CD4-positive, alpha-beta memory T cell (primary cell): ENCODE measurements at regions not wholly inside any gene's neighbourhood (a gene's known extent, or its start where the extent isn't known, plus 50 kb on each side); places are given as distances from the start of the nearest gene placed in this dataset.

ENCODE experiments used
- CTCF ChIA-PET: fragments of 350-600 bp; sonication (Branson Sonifier 250); formaldehyde crosslinking; loops from one replicate; lab custom pipeline; 2021; ENCODE audit warnings: inconsistent platforms; ENCODE audit not compliant: partially characterized antibody; lab: Charles Lee
- POLR2A ChIA-PET: fragments of 350-600 bp; sonication (Branson Sonifier 250); formaldehyde crosslinking; loops from one replicate; lab custom pipeline; 2021; ENCODE audit not compliant: partially characterized antibody; lab: Charles Lee
- DNase-seq, 5 donors: peaks; one replicate each; pipeline versions ENCODE4 v3.0.0 to v3.0.0-alpha.2; 2020 to 2022; ENCODE audit warnings: mixed read lengths in 1 of 5
- H3K27ac ChIP-seq: one replicate; pipeline ENCODE4 v1.7.0; 2013; ENCODE audit warnings: low read depth, low read length
- H3K27me3 ChIP-seq: 2 replicates; pipeline ENCODE4 v1.7.0; 2013; ENCODE audit warnings: mild to moderate bottlenecking, low read length, moderate library complexity; ENCODE audit not compliant: insufficient read depth
- H3K36me3 ChIP-seq: 2 replicates; pipeline ENCODE4 v1.7.0; 2013; ENCODE audit warnings: mild to moderate bottlenecking, low read length, moderate library complexity; ENCODE audit not compliant: insufficient read depth
- H3K4me1 ChIP-seq: 2 replicates; pipeline ENCODE4 v1.7.0; 2013; ENCODE audit warnings: mild to moderate bottlenecking, low read length, moderate library complexity; ENCODE audit not compliant: insufficient read depth
- H3K4me3 ChIP-seq, 2 donors: one replicate each; pipeline ENCODE4 v1.7.0; 2013; ENCODE audit warnings: low read length in 2 of 2, mild to moderate bottlenecking in 1 of 2
- H3K9me3 ChIP-seq, 2 donors: one replicate each; pipeline ENCODE4 v1.7.0; 2013; ENCODE audit warnings: low read length in 2 of 2, control low read depth in 1 of 2; ENCODE audit not compliant: control insufficient read depth in 1 of 2
- H3K27ac Mint-ChIP-seq, 7 donors: one replicate each; pipeline ENCODE4 v1.8.0; 2020 to 2021; ENCODE audit warnings: mixed read lengths in 7 of 7, mild to moderate bottlenecking in 6 of 7, inconsistent platforms in 3 of 7, moderate library complexity in 3 of 7
- H3K27me3 Mint-ChIP-seq, 2 donors: one replicate each; pipeline ENCODE4 v1.8.0; 2020 to 2021; ENCODE audit warnings: mixed read lengths in 2 of 2
- H3K36me3 Mint-ChIP-seq, 2 donors: one replicate each; pipeline ENCODE4 v1.8.0; 2020 to 2021; ENCODE audit warnings: mixed read lengths in 2 of 2, inconsistent platforms in 1 of 2, mild to moderate bottlenecking in 1 of 2
- H3K4me1 Mint-ChIP-seq, 4 donors: one replicate each; pipeline ENCODE4 v1.8.0; 2020 to 2021; ENCODE audit warnings: mixed read lengths in 4 of 4, mild to moderate bottlenecking in 1 of 4
- H3K4me3 Mint-ChIP-seq, 8 donors: one replicate each; pipeline ENCODE4 v1.8.0; 2020 to 2021; ENCODE audit warnings: mixed read lengths in 8 of 8, mild to moderate bottlenecking in 7 of 8, moderate library complexity in 6 of 8, inconsistent platforms in 3 of 8
- H3K9me3 Mint-ChIP-seq, 8 donors: one replicate each; pipeline ENCODE4 v1.8.0; 2020 to 2021; ENCODE audit warnings: mixed read lengths in 8 of 8, mild to moderate bottlenecking in 5 of 8, inconsistent platforms in 3 of 8, moderate library complexity in 1 of 8
- intact Hi-C: fragments of 100-400 bp; cut with micrococcal nuclease; formaldehyde crosslinking; loops from one replicate; pipeline ENCODE4 v1.15.1; 2023

- H3K36me3 Mint-ChIP-seq = no peaks in the 10 kb centered on the region
- no peak for DNase-seq
- Histone ChIP-seq H3K4me1 (no peaks in the 10 kb centered on the region), H3K27me3 (no peaks in the 10 kb centered on the region), H3K36me3 (no peaks in the 10 kb centered on the region), H3K27ac (no peak overlapping the region), H3K4me3 (no peak overlapping the region), H3K9me3 (no peaks in the 10 kb centered on the region)
- no peaks in the 10 kb centered on the region for H3K4me1 Mint-ChIP-seq
- ChIA-PET POLR2A (no interaction called here), CTCF (no interaction called here)
- no peak overlapping the region for H3K27ac Mint-ChIP-seq
- intact Hi-C loops = no loop called here
- no peaks in the 10 kb centered on the region for H3K9me3 Mint-ChIP-seq
- H3K4me3 Mint-ChIP-seq = no peak overlapping the region
- H3K27me3 Mint-ChIP-seq = no peaks in the 10 kb centered on the region
Measured at GRCh38 chr12:105748806-105749600, 389.8 kb downstream of the NUAK1 start.

GRCh38 chr12:105750096-105750495 lies 388.7 kb downstream of the NUAK1 start:
- DNase-seq = no peak
- Histone ChIP-seq H3K27me3 (no peaks in the 10 kb centered on the region), H3K4me3 (no peak overlapping the region), H3K4me1 (no peaks in the 10 kb centered on the region), H3K36me3 (no peaks in the 10 kb centered on the region), H3K27ac (no peak overlapping the region), H3K9me3 (no peaks in the 10 kb centered on the region)
- Mint-ChIP-seq H3K27ac (no peak overlapping the region), H3K27me3 (no peaks in the 10 kb centered on the region), H3K4me3 (no peak overlapping the region), H3K9me3 (no peaks in the 10 kb centered on the region), H3K4me1 (no peaks in the 10 kb centered on the region), H3K36me3 (no peaks in the 10 kb centered on the region)
- intact Hi-C loops = no loop called here
- POLR2A ChIA-PET = no interaction called here
- CTCF ChIA-PET = no interaction called here

GRCh38 chr12:105754313-105754712 lies 384.4 kb downstream of the NUAK1 start:
- H3K27ac Mint-ChIP-seq = no peak overlapping the region
- Histone ChIP-seq H3K27ac (no peak overlapping the region), H3K9me3 (no peaks in the 10 kb centered on the region), H3K4me3 (no peak overlapping the region), H3K27me3 (no peaks in the 10 kb centered on the region), H3K36me3 (no peaks in the 10 kb centered on the region), H3K4me1 (no peaks in the 10 kb centered on the region)
- POLR2A ChIA-PET = no interaction called here
- intact Hi-C loops = no loop called here
- no peaks in the 10 kb centered on the region for H3K9me3 Mint-ChIP-seq
- no peaks in the 10 kb centered on the region for H3K36me3 Mint-ChIP-seq
- no peak for DNase-seq
- CTCF ChIA-PET = interaction anchor here (0.6 kb wide), 1 partner anchor 77 kb away, joined by 3 read pairs; no protein-coding TSS in a partner anchor
- H3K27me3 Mint-ChIP-seq = no peaks in the 10 kb centered on the region
- no peaks in the 10 kb centered on the region for H3K4me1 Mint-ChIP-seq
- H3K4me3 Mint-ChIP-seq = no peak overlapping the region

- no peak overlapping the region for H3K27ac Mint-ChIP-seq
- no peaks in the 10 kb centered on the region for H3K27me3 Mint-ChIP-seq
- Histone ChIP-seq H3K27ac (no peak overlapping the region), H3K36me3 (no peaks in the 10 kb centered on the region), H3K27me3 (no peaks in the 10 kb centered on the region), H3K9me3 (no peaks in the 10 kb centered on the region), H3K4me3 (no peak overlapping the region), H3K4me1 (no peaks in the 10 kb centered on the region)
- no peaks in the 10 kb centered on the region for H3K4me1 Mint-ChIP-seq
- intact Hi-C loops = no loop called here
- H3K9me3 Mint-ChIP-seq = peaks cover 0 to 2% (median 0%) of the 10 kb centered on the region in 8 donors
- H3K36me3 Mint-ChIP-seq = no peaks in the 10 kb centered on the region
- POLR2A ChIA-PET = no interaction called here
- no peak overlapping the region for H3K4me3 Mint-ChIP-seq
- CTCF ChIA-PET = no interaction called here
- DNase-seq = no peak
Measured at GRCh38 chr12:105756961-105757360, 381.8 kb downstream of the NUAK1 start.

- H3K27me3 ChIP-seq = no peaks in the 10 kb centered on the region
Measured at GRCh38 chr12:105759149-105759548, 379.6 kb downstream of the NUAK1 start.

GRCh38 chr12:105761075-105761474 lies 377.7 kb downstream of the NUAK1 start:
- Histone ChIP-seq H3K4me1 (no peaks in the 10 kb centered on the region), H3K9me3 (no peaks in the 10 kb centered on the region), H3K36me3 (no peaks in the 10 kb centered on the region), H3K27ac (no peak overlapping the region), H3K27me3 (no peaks in the 10 kb centered on the region), H3K4me3 (no peak overlapping the region)
- Mint-ChIP-seq H3K27ac (no peak overlapping the region), H3K36me3 (no peaks in the 10 kb centered on the region), H3K27me3 (no peaks in the 10 kb centered on the region), H3K9me3 (peaks cover 0 to 4% (median 0%) of the 10 kb centered on the region in 8 donors), H3K4me3 (no peak overlapping the region), H3K4me1 (no peaks in the 10 kb centered on the region)
- DNase-seq = no peak
- intact Hi-C loops = no loop called here
- ChIA-PET CTCF (no interaction called here), POLR2A (no interaction called here)

More at GRCh38 chr12:105759149-105759548, 379.6 kb downstream of the NUAK1 start:
- Mint-ChIP-seq H3K27ac (no peak overlapping the region), H3K36me3 (no peaks in the 10 kb centered on the region), H3K4me3 (no peak overlapping the region), H3K27me3 (no peaks in the 10 kb centered on the region), H3K4me1 (no peaks in the 10 kb centered on the region), H3K9me3 (peaks cover 0 to 4% (median 0%) of the 10 kb centered on the region in 8 donors)
- H3K4me1 ChIP-seq = no peaks in the 10 kb centered on the region
- H3K27ac ChIP-seq = no peak overlapping the region
- intact Hi-C loops = no loop called here
- H3K4me3 ChIP-seq = no peak overlapping the region
- no peaks in the 10 kb centered on the region for H3K9me3 ChIP-seq
- ChIA-PET POLR2A (no interaction called here), CTCF (no interaction called here)
- H3K36me3 ChIP-seq = no peaks in the 10 kb centered on the region
- DNase-seq = no peak

- Mint-ChIP-seq H3K27ac (no peak overlapping the region), H3K36me3 (no peaks in the 10 kb centered on the region), H3K9me3 (peaks cover 0 to 4% (median 0%) of the 10 kb centered on the region in 8 donors), H3K4me1 (no peaks in the 10 kb centered on the region), H3K4me3 (no peak overlapping the region), H3K27me3 (peaks cover 0 to 2% of the 10 kb centered on the region in 2 donors)
- ChIA-PET POLR2A (no interaction called here), CTCF (no interaction called here)
- intact Hi-C loops = no loop called here
- Histone ChIP-seq H3K36me3 (no peaks in the 10 kb centered on the region), H3K9me3 (no peaks in the 10 kb centered on the region), H3K27me3 (no peaks in the 10 kb centered on the region), H3K4me3 (no peak overlapping the region), H3K4me1 (no peaks in the 10 kb centered on the region), H3K27ac (no peak overlapping the region)
- DNase-seq = no peak
Measured at GRCh38 chr12:105764216-105764835, 374.4 kb downstream of the NUAK1 start.
